Colonic mucosa (tissue), 4 donors: ENCODE measurements at regions not wholly inside any gene's neighbourhood (a gene's known extent, or its start where the extent isn't known, plus 50 kb on each side); places are given as distances from the start of the nearest gene placed in this dataset.

Source experiments
- DNase-seq: peaks from one replicate; pipeline ENCODE4 v3.0.0-alpha.2; 2020
- H3K27ac ChIP-seq: fragments of 200-600 bp; one replicate; pipeline ENCODE4 v1.8.0; 2021
- H3K27me3 ChIP-seq: fragments of 200-600 bp; one replicate; pipeline ENCODE4 v1.8.0; 2021
- H3K36me3 ChIP-seq: fragments of 200-600 bp; one replicate; pipeline ENCODE4 v1.8.0; 2021
- H3K4me1 ChIP-seq: fragments of 200-600 bp; one replicate; pipeline ENCODE4 v1.8.0; 2021; ENCODE audit warnings: mild to moderate bottlenecking
- H3K4me3 ChIP-seq: fragments of 200-600 bp; one replicate; pipeline ENCODE4 v1.8.0; 2021
- H3K9ac ChIP-seq, 2 donors: one replicate each; pipeline ENCODE4 v1.7.0; 2013; ENCODE audit warnings: control low read depth in 2 of 2, low read depth in 2 of 2, low read length in 2 of 2
- H3K9me3 ChIP-seq: fragments of 200-600 bp; one replicate; pipeline ENCODE4 v1.8.0; 2021
- intact Hi-C: fragments of 100-400 bp; cut with DNase I; formaldehyde crosslinking; loops from one replicate; pipeline ENCODE4 v1.14.1; 2022
- TF ChIP-seq, protein P1 (sequence below): fragments of 200-600 bp; IDR thresholded peaks from one replicate; pipeline ENCODE4 v1.8.0; 2022; ENCODE audit warnings: antibody characterized with exemption, mild to moderate bottlenecking
- donor health status: healthy.
- donor health status: DM: no; HTN: no; CAD: no.
- donor health status: DM: no; HTN: no; CAD: no.

DNA sequence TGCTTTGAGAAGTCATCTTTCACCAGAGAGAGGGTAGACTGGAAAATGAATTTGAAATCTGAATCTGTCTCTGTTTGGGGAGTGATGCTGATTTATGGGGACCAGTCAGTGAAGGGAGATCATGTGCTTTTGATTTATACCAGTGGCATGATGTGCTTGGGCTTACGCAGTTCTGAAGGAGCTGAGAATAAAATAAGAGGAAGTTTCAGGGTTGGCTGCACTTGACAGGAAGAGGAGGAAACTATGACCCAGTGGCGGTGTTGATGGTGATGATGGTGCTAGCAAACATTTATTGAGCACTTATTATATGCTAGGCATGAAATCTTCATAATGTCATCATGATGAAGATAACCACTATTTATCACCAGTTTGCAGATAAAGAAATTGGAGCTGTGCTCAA, 136.4 kb upstream of the GLRA1 start:
- TF ChIP-seq, protein P1, sequence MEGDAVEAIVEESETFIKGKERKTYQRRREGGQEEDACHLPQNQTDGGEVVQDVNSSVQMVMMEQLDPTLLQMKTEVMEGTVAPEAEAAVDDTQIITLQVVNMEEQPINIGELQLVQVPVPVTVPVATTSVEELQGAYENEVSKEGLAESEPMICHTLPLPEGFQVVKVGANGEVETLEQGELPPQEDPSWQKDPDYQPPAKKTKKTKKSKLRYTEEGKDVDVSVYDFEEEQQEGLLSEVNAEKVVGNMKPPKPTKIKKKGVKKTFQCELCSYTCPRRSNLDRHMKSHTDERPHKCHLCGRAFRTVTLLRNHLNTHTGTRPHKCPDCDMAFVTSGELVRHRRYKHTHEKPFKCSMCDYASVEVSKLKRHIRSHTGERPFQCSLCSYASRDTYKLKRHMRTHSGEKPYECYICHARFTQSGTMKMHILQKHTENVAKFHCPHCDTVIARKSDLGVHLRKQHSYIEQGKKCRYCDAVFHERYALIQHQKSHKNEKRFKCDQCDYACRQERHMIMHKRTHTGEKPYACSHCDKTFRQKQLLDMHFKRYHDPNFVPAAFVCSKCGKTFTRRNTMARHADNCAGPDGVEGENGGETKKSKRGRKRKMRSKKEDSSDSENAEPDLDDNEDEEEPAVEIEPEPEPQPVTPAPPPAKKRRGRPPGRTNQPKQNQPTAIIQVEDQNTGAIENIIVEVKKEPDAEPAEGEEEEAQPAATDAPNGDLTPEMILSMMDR: no peak
- no peak overlapping the region for H3K4me3 ChIP-seq
- no peaks in the 10 kb centered on the region for H3K4me1 ChIP-seq
- no peaks in the 10 kb centered on the region for H3K36me3 ChIP-seq
- H3K9ac ChIP-seq: no peak overlapping the region
- H3K27ac ChIP-seq: no peak overlapping the region
- intact Hi-C loops: no loop called here
- H3K9me3 ChIP-seq: no peaks in the 10 kb centered on the region
- no peaks in the 10 kb centered on the region for H3K27me3 ChIP-seq
- DNase-seq: no peak

DNA sequence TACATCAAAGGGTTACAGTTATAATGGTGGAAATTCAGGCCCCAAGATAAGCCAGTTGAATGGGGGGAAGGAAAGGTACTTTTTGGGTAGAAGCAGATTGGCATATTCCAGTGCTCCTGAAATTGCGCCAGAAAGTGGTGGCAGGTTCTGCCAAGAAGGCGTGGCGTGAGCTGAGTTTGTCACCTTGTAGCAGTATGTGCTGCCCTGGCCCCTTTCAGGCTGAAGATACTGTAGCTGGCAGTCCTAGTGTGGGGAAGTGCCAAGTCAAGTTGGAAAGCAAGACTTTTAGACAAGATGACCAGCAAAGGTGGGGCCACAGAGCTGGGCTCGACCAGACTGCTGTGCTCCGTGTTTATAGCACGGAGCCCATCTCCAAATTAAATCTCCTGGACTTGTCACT, 133.6 kb upstream of the GLRA1 start:
- no peak for DNase-seq
- Histone ChIP-seq H3K9ac (no peak overlapping the region), H3K9me3 (no peaks in the 10 kb centered on the region), H3K4me3 (no peak overlapping the region), H3K36me3 (no peaks in the 10 kb centered on the region), H3K27ac (no peak overlapping the region), H3K27me3 (no peaks in the 10 kb centered on the region), H3K4me1 (no peaks in the 10 kb centered on the region)
- TF ChIP-seq, protein P1: no peak
- intact Hi-C loops: no loop called here

DNA sequence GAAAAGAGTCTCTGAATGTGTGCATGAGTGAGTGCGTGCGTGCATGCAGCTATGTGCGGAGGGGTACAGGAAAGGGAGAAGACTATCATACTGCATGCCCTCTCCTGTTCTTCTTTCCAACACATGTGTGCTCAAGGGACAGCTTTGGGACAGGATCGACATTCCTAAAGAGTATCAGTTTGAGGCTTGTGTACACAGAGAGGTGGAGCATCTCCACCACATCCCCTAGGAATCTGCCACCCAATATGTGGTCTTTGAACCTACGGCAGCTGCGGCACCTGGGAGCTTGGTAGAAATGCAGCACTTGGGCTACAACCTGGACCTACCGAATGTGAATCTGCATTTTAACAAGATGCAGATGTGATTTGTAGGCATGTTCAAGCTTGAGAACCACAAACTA, 132.3 kb upstream of the GLRA1 start:
- TF ChIP-seq, protein P1: no peak
- Histone ChIP-seq H3K9me3 (no peaks in the 10 kb centered on the region), H3K4me1 (no peaks in the 10 kb centered on the region), H3K27ac (no peak overlapping the region), H3K9ac (no peak overlapping the region), H3K4me3 (no peak overlapping the region), H3K36me3 (no peaks in the 10 kb centered on the region), H3K27me3 (no peaks in the 10 kb centered on the region)
- DNase-seq: no peak
- intact Hi-C loops: no loop called here

DNA sequence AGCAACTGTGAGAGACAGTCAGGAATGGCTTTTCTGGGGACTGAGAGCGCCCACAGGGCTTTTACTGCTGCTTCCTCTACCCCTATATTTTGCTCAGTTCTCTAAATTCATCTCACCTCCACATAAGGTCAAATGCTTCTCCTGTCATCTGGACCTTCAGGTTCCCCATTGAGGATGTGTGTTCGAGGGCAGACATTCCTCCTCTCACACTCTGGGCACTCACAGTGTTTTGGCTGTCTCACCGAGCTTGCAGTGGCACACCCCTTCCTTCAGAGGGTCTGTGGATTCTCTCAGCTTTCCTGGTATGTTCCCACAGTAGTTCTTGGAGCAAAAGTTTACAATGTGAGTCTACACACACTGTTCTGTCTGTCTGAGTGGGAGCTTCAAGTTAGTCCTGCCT, 127.8 kb upstream of the GLRA1 start:
- TF ChIP-seq, protein P1: no peak
- H3K27ac ChIP-seq: no peak overlapping the region
- no peaks in the 10 kb centered on the region for H3K4me1 ChIP-seq
- no peaks in the 10 kb centered on the region for H3K9me3 ChIP-seq
- H3K9ac ChIP-seq: no peak overlapping the region
- no peaks in the 10 kb centered on the region for H3K36me3 ChIP-seq
- intact Hi-C loops: no loop called here
- H3K4me3 ChIP-seq: no peak overlapping the region
- no peak for DNase-seq
- no peaks in the 10 kb centered on the region for H3K27me3 ChIP-seq

DNA sequence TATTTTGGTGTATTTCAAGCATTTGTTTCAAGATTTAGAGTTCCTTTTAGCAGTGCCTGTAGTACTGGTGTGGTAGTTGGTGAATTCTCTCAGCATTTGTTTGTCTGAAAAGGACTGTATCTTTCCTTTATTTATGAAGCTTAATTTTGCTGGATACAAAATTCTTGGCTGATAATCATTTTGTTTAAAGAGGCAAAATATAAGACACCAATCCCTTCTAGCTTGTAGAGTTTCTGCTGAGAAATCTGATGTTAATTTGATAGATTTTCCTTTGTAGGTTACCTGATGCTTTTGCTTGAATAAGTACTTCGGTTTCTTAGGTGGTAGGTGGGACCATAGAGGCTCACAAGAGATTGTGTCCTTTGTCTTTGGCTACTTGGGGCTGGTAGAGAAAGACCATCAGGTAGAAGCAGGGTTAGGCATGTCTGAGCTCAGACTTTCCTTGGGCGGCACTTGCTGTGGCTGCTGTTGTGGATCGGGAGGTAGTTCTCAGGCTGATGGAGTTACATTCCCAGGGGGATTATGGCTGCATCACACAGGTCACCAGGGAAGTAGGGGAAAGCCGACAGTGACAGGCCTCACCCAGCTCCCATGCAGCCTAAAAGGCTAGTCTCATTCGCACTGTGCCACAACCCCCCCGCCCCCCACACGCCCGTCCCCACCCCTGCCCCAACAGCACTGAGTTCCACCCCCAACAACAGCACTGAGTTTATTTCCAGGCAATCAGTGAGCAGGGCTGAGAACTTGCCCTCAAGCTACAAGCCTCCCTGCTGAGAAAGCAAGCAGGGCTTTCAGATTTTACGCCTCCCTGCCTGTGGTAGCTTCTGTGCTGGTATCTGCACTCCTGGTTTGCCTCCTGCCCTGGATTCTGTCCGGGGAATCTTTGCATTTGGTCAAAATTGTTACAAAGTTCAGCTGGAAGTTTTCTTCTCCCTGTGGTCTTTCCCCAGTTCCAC, 127.1 kb upstream of the GLRA1 start:
- no peaks in the 10 kb centered on the region for H3K36me3 ChIP-seq
- H3K27ac ChIP-seq: no peak overlapping the region
- H3K9ac ChIP-seq: no peak overlapping the region
- no peaks in the 10 kb centered on the region for H3K9me3 ChIP-seq
- TF ChIP-seq, protein P1: no peak
- no peaks in the 10 kb centered on the region for H3K27me3 ChIP-seq
- no peaks in the 10 kb centered on the region for H3K4me1 ChIP-seq
- intact Hi-C loops: no loop called here
- no peak overlapping the region for H3K4me3 ChIP-seq
- DNase-seq: no peak
